ENCODE measurements at regions not wholly inside any gene's neighbourhood (a gene's known extent, or its start where the extent isn't known, plus 50 kb on each side); places are given as distances from the start of the nearest gene placed in this dataset.

GRCh38 chr14:53226553-53226952 lies 73.4 kb upstream of the DDHD1 start:
- TF ChIP-seq RXRA (IDR thresholded peaks at IDR 0.05; ENCODE audit: insufficient read depth, low read depth, low read length) = no peak
- no peak for TF ChIP-seq ATF3 (IDR thresholded peaks at IDR 0.05; ENCODE audit: insufficient read depth, low read depth, low read length)
- no peak for TF ChIP-seq MAX (IDR thresholded peaks at IDR 0.05)
- Histone ChIP-seq H4K20me1 (replicated peaks in 1 of 2; ENCODE audit: control insufficient read depth in 1 of 2, insufficient read depth in 2 of 2, low read length in 2 of 2) (no peaks in the 10 kb centered on the region), H3K56ac (replicated peaks; ENCODE audit: insufficient read length, low read depth, low read length) (no peak overlapping the region), H4K8ac (ENCODE audit: extremely low read depth, insufficient read depth, low read length) (no peak overlapping the region), H2BK20ac (ENCODE audit: low read length) (no peak overlapping the region), H3K9me3 (ENCODE audit: insufficient read depth in 2 of 2, low read depth in 1 of 2, low read length in 1 of 2) (no peaks in the 10 kb centered on the region; a peak in 1 of 4 replicates), H3K4me1 (replicated peaks in 1 of 4; ENCODE audit: control insufficient read depth in 3 of 4, insufficient read depth in 4 of 4, low read length in 3 of 4) (no peaks in the 10 kb centered on the region), H3K14ac (ENCODE audit: insufficient read length) (no peak overlapping the region), H2BK15ac (ENCODE audit: low read length) (no peak overlapping the region), H3K79me2 (ENCODE audit: control insufficient read depth in 1 of 2, insufficient read depth in 2 of 2, low read length in 2 of 2) (no peaks in the 10 kb centered on the region), H4K5ac (ENCODE audit: insufficient read length, low read depth, low read length) (no peak overlapping the region), H3K9ac (replicated peaks in 1 of 4; ENCODE audit: extremely low read depth in 1 of 4, low read depth in 3 of 4, low read length in 3 of 4) (no peak overlapping the region), H2AFZ (ENCODE audit: low read length) (no peak overlapping the region), H2BK120ac (replicated peaks; ENCODE audit: low read depth, low read length) (no peak overlapping the region), H3K4me2 (ENCODE audit: insufficient read depth in 1 of 2, low read depth in 2 of 2, low read length in 2 of 2) (no peak overlapping the region), H2BK5ac (ENCODE audit: low read depth, low read length) (no peak overlapping the region), H4K91ac (replicated peaks; ENCODE audit: insufficient read length, low read length) (no peak overlapping the region), H3K27me3 (replicated peaks in 1 of 4; ENCODE audit: control insufficient read depth in 3 of 4, extremely low read depth in 1 of 4, insufficient read depth in 3 of 4, low read length in 3 of 4) (no peaks in the 10 kb centered on the region), H2AK5ac (ENCODE audit: low read depth, low read length) (no peak overlapping the region), H3K18ac (ENCODE audit: extremely low read depth, low read length) (no peak overlapping the region), H3K79me1 (ENCODE audit: low read depth, low read length) (no peaks in the 10 kb centered on the region), H3K4me3 (ENCODE audit: extremely low read depth in 1 of 4, insufficient read depth in 2 of 4, low read depth in 3 of 4, low read length in 4 of 4) (no peak overlapping the region), H3K23me2 (ENCODE audit: low read depth, low read length) (no peaks in the 10 kb centered on the region), H3K23ac (ENCODE audit: insufficient read length) (no peak overlapping the region), H3K27ac (ENCODE audit: low read depth, low read length) (no peak overlapping the region), H3K4ac (replicated peaks; ENCODE audit: insufficient read length, low read depth, low read length) (no peak overlapping the region), H3K36me3 (ENCODE audit: control insufficient read depth in 2 of 4, insufficient read depth in 4 of 4, low read length in 3 of 4) (no peaks in the 10 kb centered on the region), H2BK12ac (ENCODE audit: low read depth, low read length) (no peak overlapping the region)
- ChIA-PET POLR2A (ENCODE audit: partially characterized antibody) (no interaction called here), CTCF (ENCODE audit: partially characterized antibody) (interaction anchor here (1.0 kb wide), 1 partner anchor 69 kb away, joined by 5 read pairs; no protein-coding TSS in a partner anchor)
- DNase-seq (ENCODE audit: low read depth in 1 of 2, low spot score in 2 of 2) (no peak), FAIRE-seq (no peak)
- 94% methylated on average over 5 of the region's 5 CpGs; no CpG with 5 or more reads in 1 of the 2 experiments for WGBS, 2 experiments (ENCODE audit: extremely low coverage in 1 of 2, insufficient coverage in 1 of 2, insufficient read length in 1 of 2, insufficient replicate concordance in 2 of 2, low coverage in 1 of 2, low lambda C conversion rate in 2 of 2, missing lambda C conversion rate in 1 of 2)

Measured in H1 (cell line).